Mesendoderm (in vitro differentiated cells): ENCODE measurements at regions not wholly inside any gene's neighbourhood (a gene's known extent, or its start where the extent isn't known, plus 50 kb on each side); places are given as distances from the start of the nearest gene placed in this dataset.

Experiments
- DNase-seq: peaks from one replicate; pipeline ENCODE4 v3.0.0; 2013
- H2AK5ac ChIP-seq: 2 replicates; pipeline ENCODE4 v1.6.1; 2013; ENCODE audit warnings: low read length, inconsistent platforms
- H2BK120ac ChIP-seq: 2 replicates; pipeline ENCODE4 v1.6.1; 2013; ENCODE audit warnings: low read depth, mild to moderate bottlenecking, low read length, moderate library complexity, mixed read lengths
- H2BK15ac ChIP-seq: replicated peaks from 2 replicates; pipeline ENCODE4 v1.6.1; 2013; ENCODE audit warnings: low read depth, mild to moderate bottlenecking, moderate library complexity
- H2BK5ac ChIP-seq: 2 replicates; pipeline ENCODE4 v1.6.1; 2013; ENCODE audit warnings: low read length, inconsistent platforms
- H3K18ac ChIP-seq: 2 replicates; pipeline ENCODE4 v1.6.1; 2013; ENCODE audit warnings: mild to moderate bottlenecking, low read length, mixed read lengths
- H3K23ac ChIP-seq: one replicate; pipeline ENCODE4 v1.6.1; 2013; ENCODE audit warnings: low read length
- H3K27ac ChIP-seq: 2 replicates; pipeline ENCODE4 v1.5.1; 2013; ENCODE audit warnings: low read depth, mild to moderate bottlenecking, inconsistent platforms, low read length, moderate library complexity
- H3K27me3 ChIP-seq: 2 replicates; pipeline ENCODE4 v1.6.1; 2013; ENCODE audit warnings: low read length, control low read depth, mild to moderate bottlenecking, inconsistent platforms; ENCODE audit not compliant: insufficient read depth, poor library complexity
- H3K36me3 ChIP-seq: 2 replicates; pipeline ENCODE4 v1.6.1; 2013; ENCODE audit warnings: low read length, inconsistent platforms; ENCODE audit not compliant: control insufficient read depth, insufficient read depth
- H3K4ac ChIP-seq: one replicate; pipeline ENCODE4 v1.6.1; 2013; ENCODE audit warnings: low read depth, mild to moderate bottlenecking, low read length, moderate library complexity
- H3K4me1 ChIP-seq: 2 replicates; pipeline ENCODE4 v1.6.1; 2013; ENCODE audit warnings: low read depth, low read length, inconsistent platforms; ENCODE audit not compliant: control insufficient read depth
- H3K4me2 ChIP-seq: 2 replicates; pipeline ENCODE4 v1.6.1; 2013; ENCODE audit warnings: low read length
- H3K4me3 ChIP-seq: 2 replicates; pipeline ENCODE4 v1.5.1; 2013; ENCODE audit warnings: mild to moderate bottlenecking, low read length
- H3K56ac ChIP-seq: one replicate; pipeline ENCODE4 v1.6.1; 2013; ENCODE audit warnings: low read length
- H3K79me1 ChIP-seq: 2 replicates; pipeline ENCODE4 v1.6.1; 2013; ENCODE audit warnings: low read length, inconsistent platforms
- H3K79me2 ChIP-seq: 2 replicates; pipeline ENCODE4 v1.6.1; 2013; ENCODE audit warnings: mild to moderate bottlenecking, low read length; ENCODE audit not compliant: control insufficient read depth, insufficient read depth
- H3K9ac ChIP-seq: 2 replicates; pipeline ENCODE4 v1.6.1; 2013; ENCODE audit warnings: low read length, inconsistent platforms
- H4K5ac ChIP-seq: one replicate; pipeline ENCODE4 v1.6.1; 2013; ENCODE audit warnings: low read length
- H4K8ac ChIP-seq: one replicate; pipeline ENCODE4 v1.6.1; 2013; ENCODE audit warnings: low read depth, mild to moderate bottlenecking, control low read depth, low read length, moderate library complexity
- WGBS: extraction: QIAGEN DNeasy Blood & Tissue Kit; methylation state at CpG from one replicate; pipeline ENCODE4 v1.1.7; 2013; ENCODE audit warnings: low lambda C conversion rate, missing lambda C conversion rate; ENCODE audit not compliant: insufficient coverage; ENCODE audit errors: extremely low coverage; 5-methylcytosine and 5-hydroxymethylcytosine counted together

GRCh38 chr3:22900296-22900695 is 302.8 kb upstream of the UBE2E2 start:
- Histone ChIP-seq H3K9ac (no peak overlapping the region), H2BK5ac (no peak overlapping the region), H3K79me2 (no peaks in the 10 kb centered on the region), H3K56ac (no peak overlapping the region), H4K5ac (no peak overlapping the region), H3K36me3 (no peaks in the 10 kb centered on the region), H4K8ac (no peak overlapping the region), H3K18ac (no peak overlapping the region), H3K4me3 (no peak overlapping the region), H2BK120ac (no peak overlapping the region), H3K27me3 (no peaks in the 10 kb centered on the region), H3K23ac (no peak overlapping the region), H2BK15ac (no peak overlapping the region), H3K79me1 (no peaks in the 10 kb centered on the region), H3K4ac (no peak overlapping the region), H3K4me1 (no peaks in the 10 kb centered on the region), H3K27ac (no peak overlapping the region), H2AK5ac (no peak overlapping the region), H3K4me2 (no peak overlapping the region)
- no CpG with 5 or more reads among the region's 2 CpGs for WGBS
- no peak for DNase-seq

DNA sequence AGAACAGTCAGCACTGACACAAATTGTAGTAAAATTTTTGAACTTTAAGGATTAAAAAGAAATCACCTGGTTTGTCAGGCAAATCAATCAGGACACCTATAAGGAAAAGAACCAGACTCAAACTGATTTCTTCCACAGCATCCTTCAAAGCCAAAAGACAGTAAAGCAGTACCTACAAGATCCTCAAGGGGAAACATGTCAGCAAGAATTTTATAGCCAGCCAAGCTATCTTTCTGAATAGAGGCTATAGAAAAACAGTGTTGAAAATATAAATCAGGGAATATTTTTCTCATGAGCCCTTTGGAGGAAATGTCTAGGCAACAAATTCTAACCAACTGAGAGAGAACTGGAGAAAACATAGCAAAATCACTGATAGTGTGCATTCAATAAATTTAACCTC is 301.4 kb upstream of the UBE2E2 start:
- Histone ChIP-seq H3K4me3 (no peak overlapping the region), H3K36me3 (no peaks in the 10 kb centered on the region), H3K9ac (no peak overlapping the region), H3K79me1 (no peaks in the 10 kb centered on the region), H3K4ac (no peak overlapping the region), H3K4me1 (no peaks in the 10 kb centered on the region), H3K79me2 (no peaks in the 10 kb centered on the region), H4K5ac (no peak overlapping the region), H2BK15ac (no peak overlapping the region), H3K56ac (no peak overlapping the region), H2AK5ac (no peak overlapping the region), H3K27me3 (no peaks in the 10 kb centered on the region), H3K27ac (no peak overlapping the region), H2BK5ac (no peak overlapping the region), H4K8ac (no peak overlapping the region), H2BK120ac (no peak overlapping the region), H3K4me2 (no peak overlapping the region), H3K18ac (no peak overlapping the region), H3K23ac (no peak overlapping the region)
- peak; percentile 7 for DNase-seq

GRCh38 chr3:22907161-22907780 is 295.9 kb upstream of the UBE2E2 start:
- Histone ChIP-seq H3K4ac (no peak overlapping the region), H4K5ac (no peak overlapping the region), H2BK5ac (no peak overlapping the region), H3K18ac (no peak overlapping the region), H3K23ac (no peak overlapping the region), H3K4me3 (no peak overlapping the region), H3K79me1 (no peaks in the 10 kb centered on the region), H3K27ac (no peak overlapping the region), H2AK5ac (no peak overlapping the region), H3K9ac (no peak overlapping the region), H2BK120ac (no peak overlapping the region), H4K8ac (no peak overlapping the region), H3K4me2 (no peak overlapping the region), H3K79me2 (no peaks in the 10 kb centered on the region), H3K27me3 (no peaks in the 10 kb centered on the region), H3K36me3 (no peaks in the 10 kb centered on the region), H3K56ac (no peak overlapping the region), H2BK15ac (no peak overlapping the region), H3K4me1 (no peaks in the 10 kb centered on the region)
- no peak for DNase-seq
- no CpG with 5 or more reads among the region's 1 CpG for WGBS

DNA sequence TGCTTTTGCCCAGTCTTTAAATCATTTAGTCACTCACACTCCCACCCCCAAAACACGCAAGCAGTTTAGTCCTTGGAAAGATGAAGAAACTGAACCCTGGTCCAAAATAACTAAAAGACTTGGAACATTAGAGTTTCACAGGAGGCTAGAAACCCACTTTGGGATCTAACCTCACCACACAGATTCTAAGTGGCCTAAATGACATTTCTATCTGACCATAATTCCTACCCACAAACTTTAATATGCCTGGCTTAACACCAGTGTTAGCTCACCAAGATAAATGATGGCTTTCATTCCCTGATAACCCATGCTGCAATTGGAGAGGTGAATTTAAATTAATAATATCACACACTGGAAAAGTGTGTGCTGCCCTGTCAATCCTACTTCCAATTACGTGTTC is 295.3 kb upstream of the UBE2E2 start:
- no peak overlapping the region for H3K18ac ChIP-seq
- no peak overlapping the region for H2BK120ac ChIP-seq
- H4K5ac ChIP-seq: no peak overlapping the region
- H3K27ac ChIP-seq: no peak overlapping the region
- no peaks in the 10 kb centered on the region for H3K79me1 ChIP-seq
- no peak overlapping the region for H4K8ac ChIP-seq
- H3K4ac ChIP-seq: no peak overlapping the region
- no peak overlapping the region for H3K9ac ChIP-seq
- H3K23ac ChIP-seq: no peak overlapping the region
- H3K4me1 ChIP-seq: no peaks in the 10 kb centered on the region
- no peak overlapping the region for H2AK5ac ChIP-seq
- H3K56ac ChIP-seq: no peak overlapping the region
- H3K4me3 ChIP-seq: no peak overlapping the region
- DNase-seq: no peak
- H3K27me3 ChIP-seq: no peaks in the 10 kb centered on the region
- no peaks in the 10 kb centered on the region for H3K79me2 ChIP-seq
- no peak overlapping the region for H3K4me2 ChIP-seq
- no peak overlapping the region for H2BK5ac ChIP-seq
- no CpG with 5 or more reads among the region's 2 CpGs for WGBS
- no peak overlapping the region for H2BK15ac ChIP-seq
- H3K36me3 ChIP-seq: no peaks in the 10 kb centered on the region

DNA sequence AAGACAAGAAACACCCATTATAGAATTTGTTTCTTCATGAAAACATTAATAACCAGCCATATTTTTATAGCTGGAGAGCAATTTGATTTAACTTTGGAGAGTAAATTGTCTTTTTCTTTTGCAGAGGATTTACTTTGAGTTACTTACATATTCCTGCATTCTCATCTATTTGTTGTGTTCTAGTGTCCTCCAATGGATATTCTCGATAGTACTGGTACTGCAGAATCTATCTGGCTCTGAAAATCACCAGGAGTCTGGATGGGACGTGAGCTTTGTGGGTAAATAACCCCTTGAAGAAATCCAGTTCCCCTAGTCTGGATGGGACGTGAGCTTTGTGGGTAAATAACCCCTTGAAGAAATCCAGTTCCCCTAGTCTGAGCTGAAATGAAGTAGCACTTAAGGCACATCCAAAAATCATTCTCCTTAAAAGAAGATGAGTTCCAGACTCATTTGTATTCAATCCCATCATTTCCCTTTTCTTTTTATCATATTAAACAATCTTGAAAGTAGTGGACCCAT is 294.1 kb upstream of the UBE2E2 start:
- Histone ChIP-seq H3K4me2 (no peak overlapping the region), H3K27ac (no peak overlapping the region), H3K4ac (no peak overlapping the region), H3K36me3 (no peaks in the 10 kb centered on the region), H2AK5ac (no peak overlapping the region), H4K8ac (no peak overlapping the region), H3K4me3 (no peak overlapping the region), H2BK5ac (no peak overlapping the region), H3K18ac (no peak overlapping the region), H3K4me1 (no peaks in the 10 kb centered on the region), H3K23ac (no peak overlapping the region), H3K27me3 (no peaks in the 10 kb centered on the region), H3K79me2 (no peaks in the 10 kb centered on the region), H2BK120ac (no peak overlapping the region), H3K79me1 (no peaks in the 10 kb centered on the region), H3K9ac (no peak overlapping the region), H3K56ac (no peak overlapping the region), H2BK15ac (no peak overlapping the region), H4K5ac (no peak overlapping the region)
- peak; percentile 24 for DNase-seq
- WGBS: no CpG with 5 or more reads among the region's 3 CpGs

- Histone ChIP-seq H3K4ac (no peak overlapping the region), H2BK5ac (no peak overlapping the region), H3K36me3 (no peaks in the 10 kb centered on the region), H4K5ac (no peak overlapping the region), H2AK5ac (no peak overlapping the region), H2BK120ac (no peak overlapping the region), H2BK15ac (no peak overlapping the region), H3K18ac (no peak overlapping the region), H3K27ac (no peak overlapping the region), H3K79me1 (no peaks in the 10 kb centered on the region), H3K4me2 (no peak overlapping the region), H3K27me3 (no peaks in the 10 kb centered on the region), H3K23ac (no peak overlapping the region), H3K56ac (no peak overlapping the region), H4K8ac (no peak overlapping the region), H3K4me1 (no peaks in the 10 kb centered on the region), H3K9ac (no peak overlapping the region), H3K4me3 (no peak overlapping the region), H3K79me2 (no peaks in the 10 kb centered on the region)
- WGBS: no CpG with 5 or more reads among the region's 2 CpGs
- DNase-seq: no peak
Measured at GRCh38 chr3:22916933-22917332, 286.2 kb upstream of the UBE2E2 start.
